ENCODE measurements at regions not wholly inside any gene's neighbourhood (a gene's known extent, or its start where the extent isn't known, plus 50 kb on each side); places are given as distances from the start of the nearest gene placed in this dataset.
"Not testable (repeated sequence)": the region's sequence is repeated elsewhere in the genome, so short reads cannot be mapped to it uniquely, and the experiment has no call there.

DNA sequence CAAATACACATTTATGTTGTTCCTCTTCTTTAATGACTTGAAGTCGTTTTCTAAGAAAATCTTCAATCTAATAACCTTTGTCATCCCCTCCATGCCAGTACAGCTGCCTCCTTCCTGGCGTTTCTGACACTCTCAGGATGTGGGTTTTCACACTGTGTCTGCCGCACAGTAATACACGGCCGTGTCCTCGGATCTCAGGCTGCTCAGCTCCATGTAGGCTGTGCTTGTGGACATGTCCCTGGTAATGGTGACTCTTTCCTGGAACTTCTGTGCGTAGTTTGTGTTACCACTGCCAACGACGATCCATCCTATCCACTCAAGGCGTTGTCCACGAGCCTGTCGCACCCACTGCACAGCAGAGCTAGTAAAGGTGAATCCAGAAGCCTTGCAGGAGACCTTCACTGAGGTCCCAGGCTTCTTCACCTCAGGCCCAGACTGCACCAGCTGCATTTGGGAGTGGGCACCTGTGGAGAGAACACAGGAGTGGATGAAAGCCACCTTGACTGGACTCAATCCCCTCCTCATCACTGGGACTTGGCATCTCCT, 1095.9 kb downstream of the TMEM121 start:
- 49 to 61% (median 57%) methylated on average over 12 of the region's 12 CpGs for WGBS, 5 donors
- intact Hi-C loops (cut with DNase I; ENCODE audit: low total_unique reads), result no loop called here
- DNase-seq, result peak in 1 of 2 donors; percentile 2
- Histone ChIP-seq H3K27ac (no peak overlapping the region), H3K4me3 (no peak overlapping the region), H3K9me3 (no peaks in the 10 kb centered on the region), H3K4me1 (no peaks in the 10 kb centered on the region), H3K36me3 (no peaks in the 10 kb centered on the region), H3K27me3 (peaks cover 0 to 30% (median 0%) of the 10 kb centered on the region in 3 donors)
- TF ChIP-seq POLR2A (IDR thresholded peaks at IDR 0.05), result no peak

DNA sequence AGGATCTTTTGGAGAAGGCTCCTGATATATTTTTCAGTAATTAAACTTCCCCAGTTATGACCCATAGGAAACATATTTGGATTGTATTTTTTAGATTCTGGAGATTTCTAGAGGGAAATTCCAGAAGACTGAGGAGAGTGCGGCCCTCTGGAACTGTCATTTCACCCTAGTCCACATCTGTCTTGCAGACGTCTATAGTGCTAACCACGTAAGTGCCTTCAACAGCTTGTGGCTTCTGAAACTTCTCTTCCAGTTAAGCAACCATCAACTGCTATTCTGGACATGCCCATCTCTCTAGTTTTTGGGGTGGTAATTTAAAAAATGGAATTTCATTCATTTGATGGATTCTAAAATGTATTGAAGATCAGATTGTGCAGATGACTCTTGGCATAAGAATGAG, 1098.8 kb downstream of the TMEM121 start:
- intact Hi-C loops (cut with DNase I; ENCODE audit: low total_unique reads), result no loop called here
- no peak for DNase-seq
- no peak for TF ChIP-seq POLR2AphosphoS5 (IDR thresholded peaks at IDR 0.05)
- no peak for TF ChIP-seq POLR2A (IDR thresholded peaks at IDR 0.05)
- TF ChIP-seq, protein P1, sequence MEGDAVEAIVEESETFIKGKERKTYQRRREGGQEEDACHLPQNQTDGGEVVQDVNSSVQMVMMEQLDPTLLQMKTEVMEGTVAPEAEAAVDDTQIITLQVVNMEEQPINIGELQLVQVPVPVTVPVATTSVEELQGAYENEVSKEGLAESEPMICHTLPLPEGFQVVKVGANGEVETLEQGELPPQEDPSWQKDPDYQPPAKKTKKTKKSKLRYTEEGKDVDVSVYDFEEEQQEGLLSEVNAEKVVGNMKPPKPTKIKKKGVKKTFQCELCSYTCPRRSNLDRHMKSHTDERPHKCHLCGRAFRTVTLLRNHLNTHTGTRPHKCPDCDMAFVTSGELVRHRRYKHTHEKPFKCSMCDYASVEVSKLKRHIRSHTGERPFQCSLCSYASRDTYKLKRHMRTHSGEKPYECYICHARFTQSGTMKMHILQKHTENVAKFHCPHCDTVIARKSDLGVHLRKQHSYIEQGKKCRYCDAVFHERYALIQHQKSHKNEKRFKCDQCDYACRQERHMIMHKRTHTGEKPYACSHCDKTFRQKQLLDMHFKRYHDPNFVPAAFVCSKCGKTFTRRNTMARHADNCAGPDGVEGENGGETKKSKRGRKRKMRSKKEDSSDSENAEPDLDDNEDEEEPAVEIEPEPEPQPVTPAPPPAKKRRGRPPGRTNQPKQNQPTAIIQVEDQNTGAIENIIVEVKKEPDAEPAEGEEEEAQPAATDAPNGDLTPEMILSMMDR (IDR thresholded peaks at IDR 0.05), result no peak
- Histone ChIP-seq H3K4me1 (no peaks in the 10 kb centered on the region), H3K27ac (no peak overlapping the region), H3K4me3 (no peak overlapping the region), H3K9me3 (no peaks in the 10 kb centered on the region), H3K36me3 (no peaks in the 10 kb centered on the region), H3K27me3 (peaks cover 0 to 23% (median 0%) of the 10 kb centered on the region in 3 donors)
- 73 to 81% (median 77%) methylated on average over 3 of the region's 3 CpGs for WGBS, 5 donors

DNA sequence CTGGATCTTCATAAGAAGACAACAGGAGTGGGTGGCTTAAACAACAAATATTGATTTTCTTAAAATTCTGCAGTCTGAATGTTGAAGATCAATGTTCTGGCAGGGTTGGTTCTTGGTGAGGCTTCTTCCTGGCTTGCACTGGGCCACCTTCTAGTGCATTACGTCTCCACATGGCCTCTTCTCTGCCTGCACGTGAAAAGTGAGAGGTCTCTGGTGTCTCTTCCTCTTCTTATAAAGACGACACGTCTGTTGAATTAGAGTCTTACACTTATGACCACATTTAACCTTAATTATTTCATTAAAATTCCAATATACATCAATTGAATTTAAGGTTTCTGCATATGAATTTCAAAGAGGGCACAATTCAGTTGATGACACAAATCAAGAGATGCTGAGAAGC, 1100.1 kb downstream of the TMEM121 start:
- H3K4me1 ChIP-seq; intact Hi-C loops (cut with DNase I; ENCODE audit: low total_unique reads); DNase-seq; H3K27ac ChIP-seq; H3K4me3 ChIP-seq; H3K9me3 ChIP-seq; H3K36me3 ChIP-seq: not testable (repeated sequence)
- 38 to 51% (median 41%) methylated on average over 4 of the region's 4 CpGs for WGBS, 5 donors
- H3K27me3 ChIP-seq, result peaks cover 0 to 36% (median under 1%) of the 10 kb centered on the region in 3 donors

DNA sequence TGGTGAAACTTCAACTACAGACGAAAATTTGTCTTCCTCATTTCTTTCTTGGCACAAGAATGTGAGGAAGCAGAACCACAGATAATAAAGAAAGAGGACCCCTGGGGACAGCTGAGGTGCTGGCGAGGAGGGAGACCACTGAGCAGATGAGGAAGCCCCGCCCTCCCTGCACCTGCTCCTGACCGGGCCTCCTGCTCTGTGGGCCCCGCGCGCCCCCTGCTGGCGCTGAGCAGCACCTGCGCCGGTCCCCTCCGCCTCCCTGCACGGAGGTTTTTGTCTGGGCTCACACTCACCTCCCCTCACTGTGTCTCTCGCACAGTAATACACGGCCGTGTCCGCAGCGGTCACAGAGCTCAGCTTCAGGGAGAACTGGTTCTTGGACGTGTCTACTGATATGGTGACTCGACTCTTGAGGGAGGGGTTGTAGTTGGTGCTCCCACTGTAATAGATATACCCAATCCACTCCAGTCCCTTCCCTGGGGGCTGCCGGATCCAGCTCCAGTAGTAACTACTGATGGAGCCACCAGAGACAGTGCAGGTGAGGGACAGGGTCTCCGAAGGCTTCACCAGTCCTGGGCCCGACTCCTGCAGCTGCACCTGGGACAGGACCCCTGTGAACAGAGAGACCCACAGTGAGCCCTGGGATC, 1100.7 kb downstream of the TMEM121 start:
- H3K36me3 ChIP-seq; H3K4me1 ChIP-seq; H3K4me3 ChIP-seq; H3K9me3 ChIP-seq; intact Hi-C loops (cut with DNase I; ENCODE audit: low total_unique reads); H3K27ac ChIP-seq: not testable (repeated sequence)
- TF ChIP-seq, protein P1 (IDR thresholded peaks at IDR 0.05), result peak in 2 of 7 experiments; percentile 22 to 42
- 40 to 48% (median 44%) methylated on average over 18 to 22 of the region's 22 CpGs for WGBS, 5 donors
- DNase-seq, result peak; percentile 18 to 44
- peaks cover 0 to 38% (median 3%) of the 10 kb centered on the region in 3 donors for H3K27me3 ChIP-seq

DNA sequence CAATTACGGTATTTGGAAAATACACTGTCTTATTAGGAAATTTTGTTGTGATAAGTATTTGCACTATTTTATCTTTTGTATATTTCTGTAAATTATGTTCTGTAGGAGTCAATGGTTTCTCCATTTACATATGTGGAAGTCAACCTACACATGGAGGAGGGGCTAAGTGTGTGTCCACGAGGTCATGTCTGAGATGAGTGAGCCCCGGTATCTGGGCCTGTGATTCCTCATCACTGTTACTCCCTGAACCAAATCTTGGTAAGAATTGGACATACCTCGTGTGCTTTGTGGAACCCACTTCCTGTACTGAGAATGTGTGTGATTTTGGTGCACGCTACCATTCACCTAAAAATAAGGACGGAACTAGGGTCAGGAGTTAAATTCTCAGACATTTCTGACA, 1105.5 kb downstream of the TMEM121 start:
- peaks cover 0 to 31% (median 9%) of the 10 kb centered on the region in 3 donors for H3K27me3 ChIP-seq
- WGBS, 5 donors, result 52 to 69% (median 63%) methylated on average over 6 of the region's 6 CpGs
- intact Hi-C loops (cut with DNase I; ENCODE audit: low total_unique reads), result no loop called here
- no peak overlapping the region for H3K27ac ChIP-seq
- no peak for DNase-seq
- no peak overlapping the region for H3K4me3 ChIP-seq
- no peak for TF ChIP-seq POLR2AphosphoS5 (IDR thresholded peaks at IDR 0.05)
- TF ChIP-seq, protein P1 (IDR thresholded peaks at IDR 0.05), result no peak
- no peak for TF ChIP-seq EP300 (IDR thresholded peaks at IDR 0.05)
- TF ChIP-seq POLR2A (IDR thresholded peaks at IDR 0.05), result no peak
- no peaks in the 10 kb centered on the region for H3K9me3 ChIP-seq
- H3K36me3 ChIP-seq, result no peaks in the 10 kb centered on the region
- no peaks in the 10 kb centered on the region for H3K4me1 ChIP-seq

Data from stomach (tissue), 8 donors.